GM23338 (cell line): ENCODE measurements at regions not wholly inside any gene's neighbourhood (a gene's known extent, or its start where the extent isn't known, plus 50 kb on each side); places are given as distances from the start of the nearest gene placed in this dataset.

Source experiments
- CREB1 ChIP-seq: fragments of 250-450 bp; sonication (Bioruptor Pico); IDR thresholded peaks from 2 replicates; pipeline ENCODE4 v1.5.0; 2020; ENCODE audit warnings: low read depth, mild to moderate bottlenecking, moderate library complexity
- EZH2 ChIP-seq: fragments of 200-600 bp; sonication (generic); IDR thresholded peaks from one replicate; pipeline ENCODE4 v1.8.0; 2017; ENCODE audit warnings: antibody characterized with exemption, mild to moderate bottlenecking, low read depth; ENCODE audit not compliant: unreplicated experiment
- EZH2phosphoT487 ChIP-seq: fragments of 200-600 bp; sonication (generic); IDR thresholded peaks from one replicate; pipeline ENCODE4 v1.8.1; 2018; ENCODE audit warnings: antibody characterized with exemption; ENCODE audit not compliant: unreplicated experiment
- POLR2AphosphoS5 ChIP-seq: IDR thresholded peaks from 2 replicates; pipeline ENCODE4 v1.6.1; 2016; ENCODE audit warnings: antibody characterized with exemption, low read depth
- REST ChIP-seq: IDR thresholded peaks from one replicate; pipeline ENCODE4 v1.6.1; 2018; ENCODE audit warnings: antibody characterized with exemption; ENCODE audit not compliant: unreplicated experiment
- ZNF114 ChIP-seq: fragments of 250-450 bp; sonication (Bioruptor Pico); IDR thresholded peaks from 2 replicates; pipeline ENCODE4 v1.5.0; 2020; ENCODE audit warnings: mild to moderate bottlenecking, moderate library complexity
- TF ChIP-seq, protein P1 (sequence below), 2 experiments: fragments of 200-600 bp in 1 of 2; sonication (generic) in 1 of 2; conservative IDR thresholded peaks; 2 replicates each; pipeline versions ENCODE4 v1.5.1 to v1.6.1; 2016 to 2017; ENCODE audit warnings: antibody characterized with exemption in 2 of 2, low read depth in 2 of 2, mild to moderate bottlenecking in 2 of 2, moderate library complexity in 1 of 2

DNA sequence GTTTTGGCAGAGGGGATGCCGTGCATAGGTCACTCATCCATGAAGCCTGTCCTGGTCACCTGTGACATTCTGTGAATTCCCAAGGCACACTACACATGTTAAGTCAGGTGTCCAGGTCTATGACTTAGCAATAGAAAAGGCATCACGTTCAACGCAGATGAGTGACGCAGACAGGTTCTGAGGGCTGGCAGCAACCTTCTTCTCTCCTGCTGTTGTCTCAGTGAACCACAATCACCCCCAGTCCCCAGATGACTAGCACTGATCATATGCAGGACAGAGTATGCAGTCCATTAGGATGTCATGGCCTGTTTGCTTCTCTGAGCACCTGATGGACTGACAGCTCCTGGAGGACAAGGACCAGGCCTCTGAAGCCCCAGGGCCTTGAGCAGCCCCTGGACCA is 157.8 kb upstream of the KAZN start:
- no peak for TF ChIP-seq POLR2AphosphoS5
- TF ChIP-seq, protein P1, sequence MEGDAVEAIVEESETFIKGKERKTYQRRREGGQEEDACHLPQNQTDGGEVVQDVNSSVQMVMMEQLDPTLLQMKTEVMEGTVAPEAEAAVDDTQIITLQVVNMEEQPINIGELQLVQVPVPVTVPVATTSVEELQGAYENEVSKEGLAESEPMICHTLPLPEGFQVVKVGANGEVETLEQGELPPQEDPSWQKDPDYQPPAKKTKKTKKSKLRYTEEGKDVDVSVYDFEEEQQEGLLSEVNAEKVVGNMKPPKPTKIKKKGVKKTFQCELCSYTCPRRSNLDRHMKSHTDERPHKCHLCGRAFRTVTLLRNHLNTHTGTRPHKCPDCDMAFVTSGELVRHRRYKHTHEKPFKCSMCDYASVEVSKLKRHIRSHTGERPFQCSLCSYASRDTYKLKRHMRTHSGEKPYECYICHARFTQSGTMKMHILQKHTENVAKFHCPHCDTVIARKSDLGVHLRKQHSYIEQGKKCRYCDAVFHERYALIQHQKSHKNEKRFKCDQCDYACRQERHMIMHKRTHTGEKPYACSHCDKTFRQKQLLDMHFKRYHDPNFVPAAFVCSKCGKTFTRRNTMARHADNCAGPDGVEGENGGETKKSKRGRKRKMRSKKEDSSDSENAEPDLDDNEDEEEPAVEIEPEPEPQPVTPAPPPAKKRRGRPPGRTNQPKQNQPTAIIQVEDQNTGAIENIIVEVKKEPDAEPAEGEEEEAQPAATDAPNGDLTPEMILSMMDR (conservative IDR thresholded peaks at IDR 0.05; ENCODE audit: low read depth in 2 of 2) = no peak
- no peak for TF ChIP-seq EZH2
- TF ChIP-seq REST = no peak
- TF ChIP-seq ZNF114 (CRISPR knock-in tag) = no peak
- TF ChIP-seq EZH2phosphoT487 = no peak
- TF ChIP-seq CREB1 (CRISPR knock-in tag) = no peak
